ENCODE measurements at regions not wholly inside any gene's neighbourhood (a gene's known extent, or its start where the extent isn't known, plus 50 kb on each side); places are given as distances from the start of the nearest gene placed in this dataset.

DNA sequence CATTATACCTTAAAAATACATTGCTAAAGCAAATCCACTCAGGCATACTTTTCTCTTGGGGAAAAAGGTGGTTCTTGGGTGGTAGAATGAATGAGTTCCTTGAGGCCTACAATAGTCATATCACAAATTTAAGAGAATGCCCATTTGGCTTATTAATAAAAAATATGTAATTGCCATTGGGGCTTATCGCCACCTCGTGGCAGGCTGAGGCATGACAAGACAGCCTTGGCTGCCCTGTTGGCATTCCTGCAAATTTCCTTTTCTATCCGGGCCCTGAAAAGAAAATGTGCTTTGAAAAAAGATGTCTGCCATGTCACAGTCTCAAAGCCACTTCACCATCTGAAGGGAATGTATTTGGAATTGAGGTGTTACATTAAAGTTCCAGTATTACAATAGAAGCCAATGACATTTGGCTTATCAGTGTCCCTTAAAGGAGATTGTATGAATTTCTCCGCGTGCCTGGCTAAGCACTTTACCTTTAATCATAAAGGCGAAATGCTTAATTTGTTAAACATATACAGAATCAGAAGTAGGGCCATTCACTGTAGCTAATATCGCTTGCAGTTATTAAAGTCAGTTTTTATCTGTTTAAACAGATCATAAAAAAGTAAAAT lies 188.3 kb upstream of the ZFP64 start:
- no peaks in the 10 kb centered on the region for H4K20me1 ChIP-seq (ENCODE audit: insufficient read depth)
- no peaks in the 10 kb centered on the region for H3F3A ChIP-seq (ENCODE audit: insufficient read depth)
- H3K9me2 ChIP-seq (ENCODE audit: insufficient read depth): no peaks in the 10 kb centered on the region
- peak; percentile 53 for DNase-seq
- in situ Hi-C loops (cut with MboI): no loop called here
- H3K4me2 ChIP-seq (ENCODE audit: unreplicated experiment): no peak overlapping the region
- H2AFZ ChIP-seq: no peak overlapping the region
- no peaks in the 10 kb centered on the region for H3K79me2 ChIP-seq (ENCODE audit: insufficient read depth)
- H3K36me3 ChIP-seq (ENCODE audit: low read depth): no peaks in the 10 kb centered on the region
- H3K4me1 ChIP-seq (ENCODE audit: insufficient read depth): no peaks in the 10 kb centered on the region
- no peak overlapping the region for H3K27ac ChIP-seq
- H3K27me3 ChIP-seq (replicated peaks; ENCODE audit: insufficient read depth): peaks cover 6% of the 10 kb centered on the region; the same call in 1 of the 2 replicates
- 46 to 52% methylated on average over 7 of the region's 7 CpGs for WGBS, 2 experiments (ENCODE audit: low coverage in 1 of 2, low lambda C conversion rate in 2 of 2, missing lambda C conversion rate in 2 of 2)
- no peak for TF ChIP-seq EZH2phosphoT487 (IDR thresholded peaks at IDR 0.05; ENCODE audit: insufficient read depth, low read depth)
- no peak for TF ChIP-seq EZH2 (IDR thresholded peaks at IDR 0.05; ENCODE audit: insufficient read depth, poor library complexity, severe bottlenecking)
- H3K4me3 ChIP-seq: no peak overlapping the region
- no peaks in the 10 kb centered on the region for H3K9me3 ChIP-seq (ENCODE audit: low read depth)
- no peak overlapping the region for H3K9ac ChIP-seq

DNA sequence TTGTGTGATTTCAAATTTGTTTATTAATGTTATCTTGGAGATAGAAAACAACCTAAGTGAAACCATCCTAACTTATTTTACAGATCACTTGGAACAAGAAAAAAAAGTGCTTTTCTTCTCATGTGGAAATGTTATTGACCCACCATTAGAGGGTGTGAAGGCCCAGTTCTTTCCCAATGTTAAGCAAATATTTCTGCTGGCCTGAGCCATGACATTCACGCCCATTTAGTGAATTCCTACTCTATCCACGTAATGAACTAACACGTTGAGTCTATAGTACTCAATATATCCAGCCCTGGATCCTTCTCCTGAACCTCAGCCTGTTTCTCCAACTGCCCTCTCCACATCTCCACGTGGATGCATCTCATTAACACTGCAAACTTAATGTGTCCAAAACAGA lies 180.6 kb upstream of the ZFP64 start:
- peak; percentile 13 for DNase-seq
- Histone ChIP-seq H3K9me3 (ENCODE audit: low read depth) (no peaks in the 10 kb centered on the region), H3K36me3 (ENCODE audit: low read depth) (no peaks in the 10 kb centered on the region), H3F3A (ENCODE audit: insufficient read depth) (no peaks in the 10 kb centered on the region), H3K27ac (no peak overlapping the region), H3K9ac (no peak overlapping the region), H4K20me1 (ENCODE audit: insufficient read depth) (no peaks in the 10 kb centered on the region), H2AFZ (no peak overlapping the region), H3K9me2 (ENCODE audit: insufficient read depth) (no peaks in the 10 kb centered on the region), H3K27me3 (replicated peaks; ENCODE audit: insufficient read depth) (peaks cover 9% of the 10 kb centered on the region; the same call in 1 of the 2 replicates), H3K79me2 (ENCODE audit: insufficient read depth) (no peaks in the 10 kb centered on the region), H3K4me1 (ENCODE audit: insufficient read depth) (no peaks in the 10 kb centered on the region), H3K4me3 (no peak overlapping the region), H3K4me2 (ENCODE audit: unreplicated experiment) (no peak overlapping the region)
- in situ Hi-C loops (cut with MboI): no loop called here
- TF ChIP-seq EZH2phosphoT487 (IDR thresholded peaks at IDR 0.05; ENCODE audit: insufficient read depth, low read depth): no peak
- TF ChIP-seq EZH2 (IDR thresholded peaks at IDR 0.05; ENCODE audit: insufficient read depth, poor library complexity, severe bottlenecking): no peak
- 9 to 23% methylated on average over 4 of the region's 4 CpGs for WGBS, 2 experiments (ENCODE audit: low coverage in 1 of 2, low lambda C conversion rate in 2 of 2, missing lambda C conversion rate in 2 of 2)

DNA sequence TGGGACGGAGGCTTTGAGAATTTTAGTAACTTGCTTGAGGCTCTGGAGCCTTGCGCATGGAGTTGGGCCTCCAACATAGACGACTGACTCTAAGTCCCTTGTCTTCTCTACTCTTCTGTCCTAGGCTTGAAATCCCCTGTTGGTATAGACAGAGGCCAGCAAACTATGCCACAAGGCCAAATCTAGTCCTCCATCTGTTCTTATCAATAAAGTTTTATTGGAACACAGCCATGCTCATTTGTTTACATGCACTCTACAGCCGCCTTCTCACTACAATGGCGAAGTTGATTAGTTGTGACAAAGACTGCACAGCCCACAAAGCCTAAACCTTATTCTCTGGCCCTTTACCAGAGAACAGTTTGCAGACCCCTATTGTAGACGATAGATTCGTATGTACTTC lies 174.1 kb upstream of the ZFP64 start:
- no peak overlapping the region for H3K27ac ChIP-seq
- H3F3A ChIP-seq (ENCODE audit: insufficient read depth): no peaks in the 10 kb centered on the region
- DNase-seq: no peak
- H3K9me2 ChIP-seq (ENCODE audit: insufficient read depth): no peaks in the 10 kb centered on the region
- no peak overlapping the region for H2AFZ ChIP-seq
- no peaks in the 10 kb centered on the region for H4K20me1 ChIP-seq (ENCODE audit: insufficient read depth)
- H3K79me2 ChIP-seq (ENCODE audit: insufficient read depth): no peaks in the 10 kb centered on the region
- no peaks in the 10 kb centered on the region for H3K4me1 ChIP-seq (ENCODE audit: insufficient read depth)
- in situ Hi-C loops (cut with MboI): no loop called here
- WGBS, 2 experiments (ENCODE audit: low coverage in 1 of 2, low lambda C conversion rate in 2 of 2, missing lambda C conversion rate in 2 of 2): 71 to 77% methylated on average over 7 of the region's 7 CpGs
- TF ChIP-seq EZH2 (IDR thresholded peaks at IDR 0.05; ENCODE audit: insufficient read depth, poor library complexity, severe bottlenecking) (no peak), EZH2phosphoT487 (IDR thresholded peaks at IDR 0.05; ENCODE audit: insufficient read depth, low read depth) (no peak)
- peaks cover 5% of the 10 kb centered on the region for H3K27me3 ChIP-seq (replicated peaks; ENCODE audit: insufficient read depth)
- H3K4me3 ChIP-seq: no peak overlapping the region
- H3K36me3 ChIP-seq (ENCODE audit: low read depth): no peaks in the 10 kb centered on the region
- no peak overlapping the region for H3K9ac ChIP-seq
- no peaks in the 10 kb centered on the region for H3K9me3 ChIP-seq (ENCODE audit: low read depth)
- H3K4me2 ChIP-seq (ENCODE audit: unreplicated experiment): no peak overlapping the region

DNA sequence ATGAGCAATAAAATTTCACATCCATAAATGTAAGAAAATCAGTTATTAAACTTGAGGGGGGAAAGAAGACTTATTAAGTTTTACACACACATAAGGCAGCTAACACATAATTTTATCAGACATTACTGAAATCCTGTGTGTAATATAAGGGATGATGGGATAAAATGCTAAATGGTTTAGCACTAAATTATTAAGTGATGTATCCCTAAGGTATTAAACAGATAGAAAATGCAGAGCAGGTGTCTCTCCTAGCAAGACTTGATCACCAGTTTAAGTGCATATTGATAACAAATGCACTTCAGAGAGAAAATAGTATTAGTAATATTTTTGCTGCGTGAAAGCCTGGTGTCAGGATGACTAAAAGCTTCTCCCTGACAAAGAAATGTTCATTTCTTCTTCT lies 172.8 kb upstream of the ZFP64 start:
- no peaks in the 10 kb centered on the region for H3K9me3 ChIP-seq (ENCODE audit: low read depth)
- no peaks in the 10 kb centered on the region for H4K20me1 ChIP-seq (ENCODE audit: insufficient read depth)
- no peaks in the 10 kb centered on the region for H3K36me3 ChIP-seq (ENCODE audit: low read depth)
- no peak overlapping the region for H3K27ac ChIP-seq
- no peaks in the 10 kb centered on the region for H3K79me2 ChIP-seq (ENCODE audit: insufficient read depth)
- TF ChIP-seq EZH2phosphoT487 (IDR thresholded peaks at IDR 0.05; ENCODE audit: insufficient read depth, low read depth) (no peak), EZH2 (IDR thresholded peaks at IDR 0.05; ENCODE audit: insufficient read depth, poor library complexity, severe bottlenecking) (no peak)
- WGBS, 2 experiments (ENCODE audit: low coverage in 1 of 2, low lambda C conversion rate in 2 of 2, missing lambda C conversion rate in 2 of 2): 43 to 53% methylated on average over 1 of the region's 1 CpG
- no peaks in the 10 kb centered on the region for H3F3A ChIP-seq (ENCODE audit: insufficient read depth)
- no peaks in the 10 kb centered on the region for H3K4me1 ChIP-seq (ENCODE audit: insufficient read depth)
- in situ Hi-C loops (cut with MboI): no loop called here
- H3K4me3 ChIP-seq: no peak overlapping the region
- H3K27me3 ChIP-seq (replicated peaks; ENCODE audit: insufficient read depth): peaks cover 6% of the 10 kb centered on the region
- no peak overlapping the region for H2AFZ ChIP-seq
- H3K4me2 ChIP-seq (ENCODE audit: unreplicated experiment): no peak overlapping the region
- H3K9ac ChIP-seq: no peak overlapping the region
- H3K9me2 ChIP-seq (ENCODE audit: insufficient read depth): no peaks in the 10 kb centered on the region
- DNase-seq: no peak

GRCh38 chr20:52361650-52362049 lies 170.1 kb upstream of the ZFP64 start:
- Histone ChIP-seq H3K4me1 (ENCODE audit: insufficient read depth) (no peaks in the 10 kb centered on the region), H3K27me3 (replicated peaks; ENCODE audit: insufficient read depth) (peaks cover 10% of the 10 kb centered on the region), H3K79me2 (ENCODE audit: insufficient read depth) (no peaks in the 10 kb centered on the region), H4K20me1 (ENCODE audit: insufficient read depth) (no peaks in the 10 kb centered on the region), H2AFZ (no peak overlapping the region), H3K4me2 (ENCODE audit: unreplicated experiment) (no peak overlapping the region), H3K36me3 (ENCODE audit: low read depth) (no peaks in the 10 kb centered on the region), H3K9ac (no peak overlapping the region), H3F3A (ENCODE audit: insufficient read depth) (no peaks in the 10 kb centered on the region), H3K9me2 (ENCODE audit: insufficient read depth) (no peaks in the 10 kb centered on the region), H3K4me3 (no peak overlapping the region), H3K9me3 (ENCODE audit: low read depth) (no peaks in the 10 kb centered on the region), H3K27ac (no peak overlapping the region)
- in situ Hi-C loops (cut with MboI): no loop called here
- no peak for TF ChIP-seq EZH2 (IDR thresholded peaks at IDR 0.05; ENCODE audit: insufficient read depth, poor library complexity, severe bottlenecking)
- no peak for TF ChIP-seq EZH2phosphoT487 (IDR thresholded peaks at IDR 0.05; ENCODE audit: insufficient read depth, low read depth)
- DNase-seq: no peak
- WGBS, 2 experiments (ENCODE audit: low coverage in 1 of 2, low lambda C conversion rate in 2 of 2, missing lambda C conversion rate in 2 of 2): 73 to 75% methylated on average over 3 of the region's 3 CpGs
